Stimulated activated CD8-positive, alpha-beta memory T cell treated with anti-CD3 and anti-CD28 coated beads, Interleukin-7, amount 100 ng/mL, for 1 hour (primary cell): ENCODE measurements at regions not wholly inside any gene's neighbourhood (a gene's known extent, or its start where the extent isn't known, plus 50 kb on each side); places are given as distances from the start of the nearest gene placed in this dataset.
"Not testable (repeated sequence)": the region's sequence is repeated elsewhere in the genome, so short reads cannot be mapped to it uniquely, and the experiment has no call there.

ENCODE experiments used
- DNase-seq, 2 donors: peaks; one replicate each; pipeline ENCODE4 v3.0.0-alpha.2; 2020; ENCODE audit warnings: low read depth in 2 of 2

DNA sequence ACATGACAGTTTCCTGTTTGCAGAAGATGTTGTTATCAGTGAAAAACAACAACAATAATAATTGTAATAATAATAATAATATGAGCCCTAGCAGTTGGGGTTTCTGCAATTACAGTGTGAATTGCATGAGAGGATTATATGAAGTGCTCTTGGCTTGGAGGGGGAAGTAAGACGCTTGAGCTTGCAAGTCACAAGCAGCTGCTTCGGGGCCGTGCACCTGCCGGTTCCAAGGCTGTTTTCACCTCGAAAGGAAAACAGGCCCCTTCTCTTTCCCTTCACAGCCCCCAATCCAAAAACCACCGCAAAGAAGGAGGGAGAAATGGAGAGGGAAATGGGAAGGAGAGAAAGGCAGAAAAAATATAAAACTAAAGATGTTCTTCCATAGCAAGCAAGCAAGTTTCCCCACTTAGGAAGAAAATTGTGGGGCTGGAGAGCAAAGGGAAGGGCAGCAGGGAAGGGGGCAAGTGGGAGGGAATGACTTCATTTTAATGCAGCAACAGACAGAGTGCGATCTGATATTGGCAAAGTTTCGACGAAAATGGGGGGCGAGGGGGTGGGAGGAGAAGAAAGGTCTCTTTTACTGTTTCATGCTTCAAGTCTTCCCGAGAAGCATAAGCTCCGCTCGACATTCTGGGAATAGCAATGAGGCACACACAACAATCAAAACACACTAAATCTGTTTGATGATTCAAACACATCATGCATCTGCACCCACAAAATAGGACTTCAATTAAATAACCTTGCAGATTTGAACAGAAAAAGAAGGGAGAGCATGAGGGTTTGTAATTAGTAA, 284.2 kb upstream of the ATP11B start:
- no peak for DNase-seq

DNA sequence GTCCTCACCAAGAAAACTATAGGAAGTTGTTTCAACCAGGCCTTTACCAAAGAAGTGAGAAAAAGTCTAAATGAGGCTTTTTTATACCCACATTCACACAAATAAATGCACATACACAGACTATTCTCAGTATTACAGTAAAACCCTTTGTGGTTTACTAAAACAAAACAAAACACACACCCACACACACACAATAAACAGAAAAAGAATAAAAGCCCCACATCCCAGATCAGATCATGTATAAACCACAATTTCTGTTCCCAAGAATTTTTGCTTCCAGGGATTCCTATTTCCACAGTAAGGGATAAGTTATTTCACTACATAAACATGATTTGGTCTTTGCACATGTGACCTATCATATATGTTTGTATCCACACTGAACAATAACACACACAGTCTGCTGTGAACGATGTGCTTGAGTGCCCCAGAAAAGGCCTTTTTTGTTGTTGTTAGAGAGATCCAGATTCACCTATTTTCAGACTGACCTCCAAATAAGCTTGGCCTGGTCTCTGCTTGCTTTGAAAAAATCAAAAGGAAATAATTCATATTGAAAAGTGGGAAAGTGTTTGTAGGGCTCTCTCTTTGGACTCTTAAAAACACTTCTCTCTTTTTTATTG, 283.4 kb upstream of the ATP11B start:
- no peak for DNase-seq

DNA sequence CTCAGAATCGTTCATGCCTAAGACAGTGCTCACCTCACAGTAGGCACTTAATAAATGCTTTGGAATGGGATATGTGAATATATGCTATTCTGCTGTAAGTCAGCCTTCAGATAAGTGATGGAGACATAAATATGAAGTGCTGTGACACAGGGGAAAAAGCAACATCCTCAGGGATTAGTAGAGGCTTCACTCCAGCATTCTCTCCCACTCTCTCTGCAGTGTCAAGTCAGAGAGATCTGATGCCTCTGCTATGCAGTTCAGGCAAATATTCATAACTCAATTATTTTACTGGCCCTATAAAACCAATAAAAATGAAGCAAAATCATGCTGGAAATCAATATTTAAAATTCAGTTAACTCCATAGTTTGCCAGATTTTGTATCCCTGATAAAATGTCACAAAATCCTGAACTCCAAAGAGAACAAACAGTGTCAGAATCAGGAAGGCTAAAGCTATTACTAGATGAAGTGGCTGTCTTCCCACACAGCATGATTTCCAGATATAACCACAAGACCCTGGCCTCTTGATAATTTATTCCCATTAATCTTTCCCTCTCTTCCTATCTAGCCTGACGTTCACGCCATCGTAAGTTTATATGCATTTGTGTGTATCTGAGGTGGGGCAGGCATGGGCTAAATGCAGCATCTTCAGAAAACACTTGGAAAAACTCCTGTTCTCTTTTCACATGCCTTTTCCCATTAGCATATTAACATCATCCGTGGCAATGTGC, 278.9 kb upstream of the ATP11B start:
- no peak for DNase-seq

DNA sequence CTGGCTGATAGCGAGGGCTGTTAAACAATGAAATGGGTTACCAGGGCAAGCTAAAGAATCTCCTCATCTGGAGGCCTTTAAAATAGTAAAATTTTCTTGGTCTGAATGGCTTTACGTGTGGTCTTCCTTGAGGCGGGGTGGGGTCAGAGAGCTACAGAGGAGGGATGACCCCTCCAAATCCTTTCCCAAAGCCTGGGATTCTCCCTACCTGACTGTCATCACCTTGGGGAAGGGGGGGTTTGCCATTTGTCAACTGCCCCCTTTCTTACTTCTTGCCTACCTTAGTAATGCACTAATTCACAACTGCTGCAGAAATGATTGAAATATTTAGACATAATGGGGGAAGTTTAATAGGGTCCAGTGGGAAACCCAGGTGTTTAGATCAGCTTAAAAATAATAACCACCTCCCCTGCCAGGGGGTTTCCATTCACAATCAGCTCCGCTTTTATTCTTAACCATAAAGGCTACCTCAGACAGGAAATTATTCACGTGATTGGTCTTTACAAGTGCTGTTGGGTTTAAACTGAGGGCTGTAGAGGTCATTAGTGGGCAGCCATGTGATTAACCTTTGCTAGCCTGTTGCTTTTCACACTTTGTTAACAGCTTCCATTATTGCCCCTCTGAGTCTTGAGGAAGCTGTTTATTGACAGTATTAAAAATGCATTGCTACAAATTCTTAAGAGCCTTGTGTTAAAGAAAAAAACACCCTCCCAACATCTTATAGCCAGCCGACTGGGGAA, 276.5 kb upstream of the ATP11B start:
- no peak for DNase-seq

GRCh38 chr3:182519569-182519968, 273.7 kb upstream of the ATP11B start:
- no peak for DNase-seq

GRCh38 chr3:182521339-182521738, 272.0 kb upstream of the ATP11B start:
- DNase-seq, result no peak

GRCh38 chr3:182523424-182523823, 269.9 kb upstream of the ATP11B start:
- not testable (repeated sequence) for DNase-seq

DNA sequence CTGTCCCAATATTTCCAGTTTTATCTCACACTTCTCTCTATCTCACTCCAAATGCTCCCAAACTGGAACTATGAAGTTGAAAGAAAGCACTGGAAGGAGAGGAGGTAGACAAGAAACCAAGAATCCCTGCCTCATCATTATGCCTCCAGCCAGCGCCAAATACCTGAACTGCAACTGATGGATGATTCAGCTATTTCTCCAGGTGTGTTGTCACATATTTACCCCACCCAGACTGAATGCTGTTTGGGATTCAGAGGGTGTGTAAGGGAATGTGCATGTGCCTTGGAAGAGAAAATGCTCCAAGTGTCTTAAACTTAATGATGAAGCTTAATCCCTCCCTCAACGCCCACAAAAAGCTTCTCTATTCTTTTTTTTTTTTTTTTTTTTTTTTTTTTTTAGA, 269.5 kb upstream of the ATP11B start:
- no peak for DNase-seq

GRCh38 chr3:182524711-182525401, 268.4 kb upstream of the ATP11B start:
- no peak for DNase-seq

- no peak for DNase-seq
Measured at GRCh38 chr3:182525766-182526374, 267.4 kb upstream of the ATP11B start.

DNA sequence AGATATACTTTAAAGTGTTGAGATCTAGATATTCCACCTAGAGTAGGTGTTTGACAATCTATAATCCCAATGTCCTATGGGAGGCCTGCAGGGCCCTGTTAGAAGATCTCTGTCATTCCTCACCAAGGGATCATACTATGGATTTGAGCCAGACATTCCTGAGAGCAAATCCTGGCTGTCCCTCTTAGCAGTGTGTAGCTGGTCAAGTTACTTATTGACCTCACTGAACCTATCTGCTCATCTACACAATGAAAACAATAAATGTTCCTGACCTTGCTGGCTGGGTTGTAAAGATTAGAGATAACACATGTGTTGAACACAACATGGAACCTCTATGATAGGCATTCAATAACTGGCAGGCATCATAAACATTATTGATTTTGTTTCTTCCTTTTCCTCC, 265.6 kb upstream of the ATP11B start:
- no peak for DNase-seq

- DNase-seq, result no peak
Measured at GRCh38 chr3:182530316-182530715, 263.0 kb upstream of the ATP11B start.

GRCh38 chr3:182533394-182533793, 259.9 kb upstream of the ATP11B start:
- no peak for DNase-seq

DNA sequence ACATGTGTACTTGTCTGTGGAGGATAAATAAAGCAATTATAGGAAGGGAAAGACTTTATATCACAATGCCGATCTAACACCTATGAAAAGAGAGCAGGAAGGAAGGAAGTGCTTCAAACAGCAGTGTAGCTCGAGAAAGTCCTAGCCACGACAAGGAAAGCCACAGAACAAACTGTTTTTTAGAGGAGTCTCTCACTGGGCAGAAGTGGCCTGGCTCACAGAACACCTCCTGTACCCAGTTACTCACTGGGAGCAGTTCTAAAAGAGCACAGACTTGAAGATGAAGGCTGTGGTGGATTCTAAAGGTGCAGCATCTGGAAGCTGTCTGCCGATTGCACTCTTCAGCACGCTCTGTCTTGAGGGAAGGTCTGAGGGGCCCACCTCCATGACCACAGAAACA, 248.8 kb upstream of the ATP11B start:
- no peak for DNase-seq

GRCh38 chr3:182562274-182562673, 231.0 kb upstream of the ATP11B start:
- DNase-seq, result no peak

DNA sequence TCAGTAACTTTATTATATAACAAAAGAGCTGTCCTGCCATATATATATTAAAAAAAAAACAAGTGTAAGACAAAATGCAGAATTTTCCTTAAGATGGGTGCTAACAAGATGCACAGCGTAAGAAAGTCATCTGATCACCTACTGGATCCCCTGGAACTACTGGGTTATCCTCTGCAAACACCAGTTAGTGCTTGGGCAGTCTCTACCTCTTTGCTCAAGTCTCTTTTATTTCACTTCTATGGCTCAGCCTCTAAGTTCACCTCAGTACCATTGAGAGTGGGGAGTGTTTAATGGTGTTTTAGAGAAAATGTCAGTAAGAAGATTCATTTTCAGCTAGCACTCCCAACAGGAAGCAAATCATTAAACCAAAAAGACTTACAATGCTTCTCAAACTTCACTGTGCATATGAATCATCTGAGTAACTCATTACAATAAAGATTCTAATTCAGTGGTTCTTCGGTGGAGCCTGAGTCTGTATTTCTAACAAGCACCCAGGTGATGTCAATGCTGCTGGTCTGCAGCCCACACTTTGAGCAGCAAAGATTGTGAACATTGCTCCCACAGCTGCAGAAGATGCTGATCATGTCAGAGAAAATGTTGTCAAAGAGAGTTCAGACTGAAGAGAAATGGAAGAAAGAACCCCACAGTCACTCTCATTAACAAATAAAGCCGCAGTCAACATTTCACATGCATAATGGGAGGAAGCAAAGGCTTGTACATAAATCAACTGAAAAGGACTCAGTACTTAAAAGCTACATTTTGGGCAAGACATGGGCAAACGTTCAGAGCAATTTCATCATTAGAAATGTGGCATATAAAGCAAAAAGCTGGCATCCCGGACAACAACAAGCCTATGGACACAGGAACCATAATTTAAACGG, 227.1 kb upstream of the ATP11B start:
- no peak for DNase-seq

- no peak for DNase-seq
Measured at GRCh38 chr3:182567700-182568099, 225.6 kb upstream of the ATP11B start.

DNA sequence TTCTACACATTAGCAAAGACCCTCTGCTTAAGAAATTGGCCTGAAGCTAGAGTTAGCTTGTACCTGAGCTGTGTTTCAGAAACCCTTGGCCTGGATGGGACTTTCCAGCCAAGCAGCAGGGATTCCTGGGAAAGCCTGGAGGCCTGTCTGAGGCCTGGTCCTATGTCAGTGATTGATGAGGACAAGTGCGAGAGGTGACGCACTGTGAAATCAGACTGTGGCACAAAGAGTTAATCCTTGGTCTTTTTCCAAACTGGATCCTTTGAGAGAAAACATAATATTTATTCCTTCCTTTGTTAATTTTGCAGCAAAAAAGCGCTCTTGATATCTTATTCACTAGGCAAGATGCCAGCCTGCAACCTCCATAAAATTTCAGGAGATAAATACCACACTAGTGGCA, 225.0 kb upstream of the ATP11B start:
- no peak for DNase-seq

DNA sequence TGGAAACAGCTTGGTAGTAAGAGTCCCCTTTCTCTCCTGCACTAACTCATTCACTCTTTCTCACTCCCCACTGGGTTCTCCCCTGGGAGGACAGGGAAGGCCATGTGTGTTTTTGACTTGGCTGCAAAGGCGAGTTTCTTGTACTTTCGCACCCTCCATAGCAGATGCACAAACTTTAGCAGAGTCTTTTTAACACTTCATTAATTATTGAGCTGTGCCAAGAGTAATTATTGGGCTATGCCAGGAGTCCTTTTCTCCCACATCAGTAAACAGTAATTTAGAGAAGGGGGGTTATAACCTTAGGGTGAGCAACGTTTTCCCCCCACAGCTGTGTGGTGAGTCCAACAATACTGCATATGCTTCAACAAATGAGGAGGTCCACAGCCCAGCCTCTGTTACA, 224.4 kb upstream of the ATP11B start:
- no peak for DNase-seq

DNA sequence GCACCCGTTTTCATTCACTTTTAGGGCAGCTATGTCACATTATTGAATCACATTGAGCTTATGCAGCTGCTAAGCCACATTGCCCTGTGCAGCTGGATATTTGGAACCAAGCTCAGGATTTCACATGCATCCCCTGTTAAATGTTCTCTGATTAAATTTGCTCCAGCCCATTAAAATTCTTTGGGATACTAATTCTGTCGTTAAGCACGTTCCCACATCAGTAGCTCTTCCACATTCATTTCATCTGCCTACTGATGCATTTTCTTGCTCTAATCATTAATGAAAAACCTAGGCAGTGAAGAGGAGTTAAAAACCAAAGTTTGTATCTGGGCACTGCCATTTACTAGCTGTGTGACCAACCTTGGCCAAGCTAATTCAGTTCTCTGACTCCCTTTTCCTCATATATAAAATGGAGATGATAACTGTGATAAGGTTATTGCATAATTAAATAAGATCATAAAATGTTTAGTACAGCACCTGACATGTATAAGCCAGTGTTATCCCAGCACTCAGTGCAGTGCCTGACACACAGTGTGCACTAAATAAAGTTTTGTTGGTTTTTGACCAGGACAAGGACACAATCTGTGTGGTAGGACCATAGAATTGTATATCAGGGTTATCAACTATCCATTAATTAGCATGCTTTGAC, 222.2 kb upstream of the ATP11B start:
- DNase-seq, result no peak
